Smooth muscle cell (in vitro differentiated cells): ENCODE measurements at regions not wholly inside any gene's neighbourhood (a gene's known extent, or its start where the extent isn't known, plus 50 kb on each side); places are given as distances from the start of the nearest gene placed in this dataset.

Experiments used
- DNase-seq: peaks from one replicate; lab custom pipeline; 2025; ENCODE audit not compliant: unreplicated experiment; lab: John Stamatoyannopoulos, UW
- H2AFZ ChIP-seq: fragments of 200-600 bp; sonication (generic); 2 replicates; pipeline ENCODE4 v1.6.0; 2016; ENCODE audit warnings: antibody characterized with exemption, low read depth, mild to moderate bottlenecking
- H3F3A ChIP-seq: fragments of 200-600 bp; sonication (generic); 2 replicates; pipeline ENCODE4 v1.6.0; 2017; ENCODE audit warnings: antibody characterized with exemption, low read depth
- H3K27ac ChIP-seq: fragments of 200-600 bp; sonication (generic); 2 replicates; pipeline ENCODE4 v1.5.1; 2016; ENCODE audit warnings: low read depth, mild to moderate bottlenecking
- H3K27me3 ChIP-seq: fragments of 200-600 bp; sonication (generic); 2 replicates; pipeline ENCODE4 v1.6.1; 2016; ENCODE audit warnings: low read depth, mild to moderate bottlenecking
- H3K36me3 ChIP-seq: fragments of 200-600 bp; sonication (generic); 2 replicates; pipeline ENCODE4 v1.5.1; 2016; ENCODE audit warnings: low read depth
- H3K4me1 ChIP-seq: fragments of 200-600 bp; sonication (generic); 2 replicates; pipeline ENCODE4 v1.5.1; 2016; ENCODE audit warnings: low read depth
- H3K4me2 ChIP-seq: fragments of 200-600 bp; sonication (generic); 2 replicates; pipeline ENCODE4 v1.6.0; 2016; ENCODE audit warnings: mild to moderate bottlenecking
- H3K4me3 ChIP-seq: fragments of 200-600 bp; sonication (generic); 2 replicates; pipeline ENCODE4 v1.5.1; 2016; ENCODE audit warnings: mild to moderate bottlenecking
- H3K79me2 ChIP-seq: fragments of 200-600 bp; sonication (generic); 2 replicates; pipeline ENCODE4 v1.6.0; 2016; ENCODE audit warnings: low read depth, mild to moderate bottlenecking
- H3K9ac ChIP-seq: fragments of 200-600 bp; sonication (generic); 2 replicates; pipeline ENCODE4 v1.6.0; 2016; ENCODE audit warnings: low read depth
- H3K9me3 ChIP-seq: fragments of 200-600 bp; sonication (generic); replicated peaks from 2 replicates; pipeline ENCODE4 v1.5.1; 2016; ENCODE audit warnings: low read depth
- H4K20me1 ChIP-seq: fragments of 200-600 bp; sonication (generic); 2 replicates; pipeline ENCODE4 v1.6.0; 2016; ENCODE audit warnings: low read depth
- WGBS: methylation state at CpG from one replicate; pipeline ENCODE4 v1.1.7; 2016; ENCODE audit warnings: low lambda C conversion rate; 5-methylcytosine and 5-hydroxymethylcytosine counted together
- TF ChIP-seq, protein P1 (sequence below): fragments of 200-600 bp; sonication (generic); IDR thresholded peaks from 2 replicates; pipeline ENCODE4 v1.5.1; 2017; ENCODE audit warnings: borderline replicate concordance, mild to moderate bottlenecking, antibody characterized with exemption; ENCODE audit not compliant: insufficient read depth, poor library complexity, severe bottlenecking

DNA sequence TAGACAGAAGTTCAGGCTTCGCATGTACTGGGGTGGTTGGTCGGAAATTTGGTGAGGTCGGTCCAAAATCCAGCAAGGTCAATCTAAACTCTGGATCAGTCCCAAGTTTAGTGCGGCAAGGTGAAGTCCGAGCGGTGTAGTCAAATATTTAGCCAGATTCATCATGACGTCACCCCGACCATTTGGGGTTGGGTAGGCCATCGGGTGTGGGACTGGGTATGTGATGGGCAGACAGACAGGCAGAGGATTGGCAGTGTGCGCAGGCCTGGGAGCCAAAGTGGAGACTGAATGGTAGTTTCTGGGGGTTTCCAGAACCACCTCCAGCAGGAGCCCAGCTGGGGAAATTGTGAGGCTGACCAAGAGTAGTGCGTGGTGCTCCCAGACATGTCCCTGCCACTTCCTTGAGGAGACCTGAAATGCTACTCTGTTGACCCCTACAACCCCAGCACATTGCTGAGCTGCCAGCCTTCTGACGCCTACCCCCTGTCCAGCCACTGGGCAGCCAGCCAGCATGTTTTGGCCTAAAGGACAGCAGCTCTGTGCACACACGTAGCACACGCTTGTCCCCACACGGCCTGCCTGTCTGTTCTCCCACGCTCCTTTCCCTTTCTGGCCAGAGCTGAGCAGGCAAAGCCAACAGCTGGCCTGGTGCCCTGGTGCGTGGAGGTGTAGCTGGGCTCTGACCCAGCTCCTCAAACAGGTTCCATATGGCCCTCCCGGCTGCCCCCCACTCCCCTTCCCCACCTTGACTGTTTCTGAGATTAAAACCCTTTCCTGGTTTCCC is 55.9 kb downstream of the FAM241B start:
- 78% methylated on average over 18 of the region's 18 CpGs for WGBS
- H3F3A ChIP-seq = peaks cover 6% of the 10 kb centered on the region
- H4K20me1 ChIP-seq = no peaks in the 10 kb centered on the region
- H3K9ac ChIP-seq = no peak overlapping the region
- TF ChIP-seq, protein P1, sequence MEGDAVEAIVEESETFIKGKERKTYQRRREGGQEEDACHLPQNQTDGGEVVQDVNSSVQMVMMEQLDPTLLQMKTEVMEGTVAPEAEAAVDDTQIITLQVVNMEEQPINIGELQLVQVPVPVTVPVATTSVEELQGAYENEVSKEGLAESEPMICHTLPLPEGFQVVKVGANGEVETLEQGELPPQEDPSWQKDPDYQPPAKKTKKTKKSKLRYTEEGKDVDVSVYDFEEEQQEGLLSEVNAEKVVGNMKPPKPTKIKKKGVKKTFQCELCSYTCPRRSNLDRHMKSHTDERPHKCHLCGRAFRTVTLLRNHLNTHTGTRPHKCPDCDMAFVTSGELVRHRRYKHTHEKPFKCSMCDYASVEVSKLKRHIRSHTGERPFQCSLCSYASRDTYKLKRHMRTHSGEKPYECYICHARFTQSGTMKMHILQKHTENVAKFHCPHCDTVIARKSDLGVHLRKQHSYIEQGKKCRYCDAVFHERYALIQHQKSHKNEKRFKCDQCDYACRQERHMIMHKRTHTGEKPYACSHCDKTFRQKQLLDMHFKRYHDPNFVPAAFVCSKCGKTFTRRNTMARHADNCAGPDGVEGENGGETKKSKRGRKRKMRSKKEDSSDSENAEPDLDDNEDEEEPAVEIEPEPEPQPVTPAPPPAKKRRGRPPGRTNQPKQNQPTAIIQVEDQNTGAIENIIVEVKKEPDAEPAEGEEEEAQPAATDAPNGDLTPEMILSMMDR = no peak
- H3K4me2 ChIP-seq = no peak overlapping the region
- H3K79me2 ChIP-seq = no peaks in the 10 kb centered on the region
- H3K4me3 ChIP-seq = no peak overlapping the region
- H3K27me3 ChIP-seq = no peaks in the 10 kb centered on the region
- peaks cover 9% of the 10 kb centered on the region for H3K4me1 ChIP-seq
- no peaks in the 10 kb centered on the region for H3K36me3 ChIP-seq
- H2AFZ ChIP-seq = no peak overlapping the region
- DNase-seq = no peak
- no peaks in the 10 kb centered on the region for H3K9me3 ChIP-seq
- H3K27ac ChIP-seq = peak overlapping the region; percentile 92

DNA sequence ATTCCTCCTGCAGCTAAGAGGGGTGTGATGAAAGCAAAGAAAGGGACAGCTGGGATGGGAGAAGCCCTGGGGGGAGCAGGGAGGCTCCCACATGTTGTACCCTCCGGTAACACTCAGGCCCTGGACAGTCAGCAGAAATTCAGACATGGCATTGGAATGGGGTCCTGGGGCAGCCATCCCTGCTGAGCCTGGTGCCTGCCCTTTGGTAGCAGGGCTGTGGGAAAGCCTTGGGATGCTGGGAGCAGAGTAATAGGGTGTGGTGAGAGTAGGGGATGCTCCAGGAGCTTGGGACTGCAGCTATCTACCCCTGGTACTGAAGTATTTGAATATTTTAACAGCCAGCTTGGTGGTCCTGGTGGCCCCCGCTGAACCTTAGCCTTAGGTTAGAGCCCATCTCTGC is 56.8 kb downstream of the FAM241B start:
- Histone ChIP-seq H3K4me1 (peaks cover 9% of the 10 kb centered on the region), H3K36me3 (no peaks in the 10 kb centered on the region), H3K27ac (no peak overlapping the region), H3K9ac (no peak overlapping the region), H3K4me2 (no peak overlapping the region), H3F3A (peaks cover 6% of the 10 kb centered on the region), H3K9me3 (no peaks in the 10 kb centered on the region), H3K4me3 (no peak overlapping the region), H2AFZ (no peak overlapping the region), H4K20me1 (no peaks in the 10 kb centered on the region), H3K79me2 (no peaks in the 10 kb centered on the region), H3K27me3 (no peaks in the 10 kb centered on the region)
- TF ChIP-seq, protein P1 = no peak
- WGBS = 100% methylated on average over 2 of the region's 2 CpGs
- no peak for DNase-seq

DNA sequence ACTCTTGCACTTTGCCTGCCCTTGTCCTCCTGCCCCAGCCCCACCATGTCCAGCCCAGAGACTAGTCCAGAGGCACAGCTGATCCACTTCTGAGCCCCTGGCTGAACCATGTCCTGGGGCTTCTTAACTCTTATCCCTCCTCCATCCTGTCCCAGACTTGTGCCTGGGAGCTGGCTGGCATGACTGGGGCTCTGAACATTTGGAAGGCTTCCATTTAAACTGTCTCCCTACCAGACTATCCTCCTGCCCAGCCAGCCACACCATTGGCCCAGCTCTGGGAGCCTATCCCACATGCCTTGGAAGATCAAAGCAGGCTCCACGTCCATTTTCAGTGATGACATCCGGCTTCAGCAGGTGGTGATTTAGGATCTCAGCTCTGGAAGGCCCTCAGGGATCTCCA is 57.4 kb downstream of the FAM241B start:
- peaks cover 6% of the 10 kb centered on the region for H3F3A ChIP-seq
- H3K27ac ChIP-seq = no peak overlapping the region
- H3K36me3 ChIP-seq = no peaks in the 10 kb centered on the region
- DNase-seq = no peak
- no peaks in the 10 kb centered on the region for H3K27me3 ChIP-seq
- H3K4me1 ChIP-seq = peaks cover 9% of the 10 kb centered on the region
- H3K9me3 ChIP-seq = no peaks in the 10 kb centered on the region
- no peak overlapping the region for H3K4me3 ChIP-seq
- no peaks in the 10 kb centered on the region for H3K79me2 ChIP-seq
- no peak overlapping the region for H2AFZ ChIP-seq
- WGBS = 93% methylated on average over 2 of the region's 2 CpGs
- TF ChIP-seq, protein P1 = no peak
- H3K9ac ChIP-seq = no peak overlapping the region
- no peak overlapping the region for H3K4me2 ChIP-seq
- no peaks in the 10 kb centered on the region for H4K20me1 ChIP-seq

DNA sequence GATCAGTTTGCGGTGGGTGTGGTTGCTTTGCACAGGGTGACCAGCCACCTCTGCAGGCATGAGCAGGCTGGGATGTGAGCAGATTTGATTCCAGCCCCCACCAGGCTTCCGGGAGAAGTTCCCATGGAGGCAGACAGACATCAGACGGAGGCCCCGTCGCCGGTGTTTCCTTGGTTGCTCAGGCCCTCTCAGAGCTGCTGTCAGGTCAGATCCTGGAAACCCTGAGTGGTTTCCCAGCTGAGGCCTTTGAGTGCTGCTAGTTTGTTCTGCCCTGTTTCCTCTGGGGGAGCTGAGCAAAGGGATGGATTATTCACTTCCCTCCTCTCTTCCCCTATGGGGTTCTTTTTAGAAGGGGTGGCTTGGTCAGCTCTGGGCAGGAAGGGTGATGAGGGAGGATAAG is 62.2 kb downstream of the FAM241B start:
- Histone ChIP-seq H3K36me3 (no peaks in the 10 kb centered on the region), H3F3A (no peaks in the 10 kb centered on the region), H3K27me3 (no peaks in the 10 kb centered on the region), H3K4me1 (no peaks in the 10 kb centered on the region), H3K9me3 (no peaks in the 10 kb centered on the region), H3K79me2 (no peaks in the 10 kb centered on the region), H4K20me1 (no peaks in the 10 kb centered on the region), H2AFZ (no peak overlapping the region), H3K27ac (no peak overlapping the region), H3K4me3 (no peak overlapping the region), H3K9ac (no peak overlapping the region), H3K4me2 (no peak overlapping the region)
- TF ChIP-seq, protein P1 = no peak
- no peak for DNase-seq
- WGBS = 82% methylated on average over 6 of the region's 6 CpGs
